Heart left ventricle (tissue), 13 donors: ENCODE measurements at regions not wholly inside any gene's neighbourhood (a gene's known extent, or its start where the extent isn't known, plus 50 kb on each side); places are given as distances from the start of the nearest gene placed in this dataset.

Source experiments
- CTCF ChIP-seq, 12 donors: fragments of 200-600 bp; sonication (generic) in 4 of 12; IDR thresholded peaks; one replicate each; pipeline versions ENCODE4 v1.5.0 to v1.8.0; 2018 to 2022; ENCODE audit warnings: antibody characterized with exemption in 12 of 12, mild to moderate bottlenecking in 5 of 12
- POLR2A ChIP-seq, 2 donors: fragments of 450-650 bp; IDR thresholded peaks; one replicate each; pipeline ENCODE4 v1.6.1; 2017; ENCODE audit warnings: antibody characterized with exemption in 2 of 2, mild to moderate bottlenecking in 2 of 2, moderate library complexity in 2 of 2
- donor health status: ischemic (EF 13 %, LVEDD 7.1; RV severe dilation, severe dysfunction).
- donor health status: DM: no; HTN: yes; CAD: no.
- donor health status: DM: no; HTN: no; CAD: no.
- donor health status: ischemic (EF 25% LVEDD 6.9; RV normal size, moderate dysfunction).
- donor health status: ischemic (EF 25% LVEDD 5.7; RV mildly dilated, moderate dysfunction).
- donor health status: ischemic (EF 35%, LVEDD 5.7; RV mildly dilated, moderate dysfunction).
- donor health status: nonischemic (EF 11% LVEDD 7.7; RV severe dilation, severe dysfunction).
- donor health status: DM: yes; HTN: yes; CAD: no.
- donor health status: PGD.
- donor health status: ischemic (EF 29% LVEDD 5.4; RV normal size, mild dysfunction).
- donor health status: nonischemic (EF 23%, LVEDD 6.1; RV moderate dilation, normal function).

DNA sequence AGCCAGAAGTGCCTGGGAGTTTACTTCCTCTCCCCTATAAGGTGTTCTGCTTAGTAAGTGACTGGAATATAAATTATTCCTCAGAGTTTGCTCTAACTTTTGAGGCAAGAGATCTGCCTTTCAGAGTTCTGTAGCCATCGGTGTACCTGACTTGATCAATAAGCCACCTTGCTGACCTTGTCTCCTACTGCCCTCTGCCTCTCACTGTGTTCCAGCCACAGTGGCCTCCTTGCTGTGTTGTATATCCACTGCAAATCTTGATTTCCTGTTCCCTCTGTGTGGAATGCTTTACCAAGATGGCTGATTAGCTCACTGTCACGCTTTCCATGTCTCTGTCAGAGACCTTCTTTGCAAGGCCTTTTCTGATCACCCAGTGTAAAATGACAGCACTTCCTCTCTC lies 442.4 kb downstream of the SQOR start:
- TF ChIP-seq CTCF (IDR thresholded peaks at IDR 0.05) (no peak), POLR2A (IDR thresholded peaks at IDR 0.05) (no peak)
